ENCODE measurements at regions not wholly inside any gene's neighbourhood (a gene's known extent, or its start where the extent isn't known, plus 50 kb on each side); places are given as distances from the start of the nearest gene placed in this dataset.

DNA sequence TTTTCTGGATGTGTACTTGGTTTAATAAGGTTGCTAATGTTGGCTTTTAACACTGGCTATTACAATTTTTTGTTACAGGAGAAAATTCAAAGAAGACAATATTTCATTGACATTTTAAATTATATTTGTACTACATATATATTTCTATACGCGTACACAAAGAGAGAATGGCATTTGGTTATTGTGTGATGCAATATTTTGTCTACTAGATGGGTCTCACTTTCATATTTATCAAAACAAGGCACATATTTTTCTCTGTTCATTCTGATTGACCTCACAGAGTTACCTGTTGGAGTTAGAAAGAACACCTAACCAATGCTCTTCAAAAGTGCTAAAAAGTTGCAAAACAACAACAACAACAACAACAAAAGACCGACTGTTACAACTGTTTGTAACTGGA lies 50.2 kb upstream of the VGLL3 start:
- DNase-seq = no peak
